ENCODE measurements at regions not wholly inside any gene's neighbourhood (a gene's known extent, or its start where the extent isn't known, plus 50 kb on each side); places are given as distances from the start of the nearest gene placed in this dataset.

GRCh38 chr12:127680516-127680915 is 586.5 kb upstream of the TMEM132C start:
- Mint-ChIP-seq H3K4me1 (peaks cover 20% of the 10 kb centered on the region in 2 experiments), H3K27me3 (ENCODE audit: low read depth) (peaks cover 3% of the 10 kb centered on the region; the same call in 1 of the 2 replicates), H3K36me3 (ENCODE audit: insufficient read depth in 1 of 3, low read depth in 3 of 3) (peaks cover 11 to 26% (median 12%) of the 10 kb centered on the region in 3 experiments; a peak in 6 of 7 replicates), H3K9me3 (peaks cover 19 to 22% of the 10 kb centered on the region in 2 experiments), H3K27ac (no peak overlapping the region), H3K4me3 (no peak overlapping the region)
- no peak for DNase-seq
- Histone ChIP-seq H3T11ph (ENCODE audit: low read length) (no peak overlapping the region), H3K23ac (ENCODE audit: insufficient read length, low read depth, low read length) (no peak overlapping the region), H2AK5ac (ENCODE audit: insufficient read length, low read length) (no peak overlapping the region), H4K5ac (ENCODE audit: insufficient read length, low read depth, low read length) (no peak overlapping the region), H2BK20ac (ENCODE audit: low read depth, low read length, poor library complexity, severe bottlenecking) (no peak overlapping the region), H3K4ac (ENCODE audit: low read depth, low read length) (no peak overlapping the region), H3K56ac (ENCODE audit: insufficient read length, low read depth, low read length) (no peak overlapping the region), H3K18ac (ENCODE audit: insufficient read length, low read depth, low read length) (no peak overlapping the region), H3K23me2 (ENCODE audit: insufficient read length, low read depth, low read length, poor library complexity, severe bottlenecking) (no peaks in the 10 kb centered on the region), H3K4me1 (ENCODE audit: insufficient read depth, low read length) (no peaks in the 10 kb centered on the region), H4K91ac (ENCODE audit: insufficient read length, low read depth, low read length) (no peak overlapping the region), H2BK120ac (ENCODE audit: low read depth, low read length, poor library complexity, severe bottlenecking) (no peak overlapping the region), H4K8ac (replicated peaks; ENCODE audit: insufficient read length, low read depth, low read length) (no peak overlapping the region), H3K79me1 (ENCODE audit: insufficient read depth, low read depth, low read length, poor library complexity, severe bottlenecking) (no peaks in the 10 kb centered on the region), H3K9me3 (ENCODE audit: control insufficient read depth, low read depth, low read length) (no peaks in the 10 kb centered on the region), H3K27ac (ENCODE audit: insufficient read length, low read depth, low read length) (no peak overlapping the region), H2BK15ac (ENCODE audit: low read depth, low read length) (no peak overlapping the region), H2BK5ac (ENCODE audit: insufficient read length, low read length) (no peak overlapping the region), H2BK12ac (ENCODE audit: insufficient read length, low read depth, low read length) (no peak overlapping the region), H3K27me3 (ENCODE audit: insufficient read depth, low read length) (no peaks in the 10 kb centered on the region), H3K79me2 (ENCODE audit: insufficient read depth, low read length) (no peaks in the 10 kb centered on the region), H3K4me2 (ENCODE audit: insufficient read depth, insufficient read length, low read length) (no peak overlapping the region), H4K20me1 (ENCODE audit: control insufficient read depth, insufficient read depth, insufficient read length) (no peaks in the 10 kb centered on the region), H3K9ac (ENCODE audit: extremely low read depth, insufficient read length, low read length) (no peak overlapping the region), H3K14ac (ENCODE audit: insufficient read depth, low read length) (no peak overlapping the region), H2AFZ (ENCODE audit: low read length) (no peak overlapping the region)
- WGBS (ENCODE audit: extremely low coverage, insufficient read length, low lambda C conversion rate): no CpG with 5 or more reads among the region's 6 CpGs
- TF ChIP-seq CTCF (conservative IDR thresholded peaks at IDR 0.05): no peak

All from H9 (cell line).